ENCODE measurements at regions not wholly inside any gene's neighbourhood (a gene's known extent, or its start where the extent isn't known, plus 50 kb on each side); places are given as distances from the start of the nearest gene placed in this dataset.

DNA sequence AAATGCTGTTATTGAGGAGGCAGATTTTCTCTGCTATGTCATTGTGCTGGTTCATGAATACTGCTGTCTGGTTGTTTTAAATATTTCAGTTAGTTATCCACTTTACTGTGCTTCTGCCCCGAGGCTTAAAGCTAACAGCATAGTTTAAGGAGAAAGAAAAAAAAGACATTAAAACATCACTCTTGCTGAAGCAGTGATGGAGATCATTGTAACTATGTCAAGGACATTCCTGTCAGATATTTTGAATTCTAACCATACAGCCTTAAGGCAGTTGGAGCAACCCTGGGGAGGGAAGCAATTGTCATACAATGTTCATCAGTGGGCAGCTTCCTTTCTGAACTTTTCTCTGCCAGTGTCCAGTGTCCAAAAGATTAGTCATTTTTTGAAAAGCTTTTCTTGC, 199.0 kb upstream of the DDX53 start:
- no CpG with 5 or more reads among the region's 1 CpG for WGBS, 2 donors (ENCODE audit: extremely low coverage in 2 of 2, insufficient read length in 2 of 2, insufficient replicate concordance in 1 of 2)
- Histone ChIP-seq H3K4me2 (ENCODE audit: insufficient read depth, low read length, poor library complexity, severe bottlenecking) (no peak overlapping the region), H3K9me3 (replicated peaks in 1 of 2; ENCODE audit: control insufficient read depth in 2 of 2, insufficient read depth in 1 of 2, low read depth in 1 of 2, low read length in 2 of 2) (no peaks in the 10 kb centered on the region), H2BK15ac (ENCODE audit: low read length) (no peak overlapping the region), H3K4me3 (ENCODE audit: low read length in 2 of 2) (no peak overlapping the region), H3K9ac (ENCODE audit: low read depth, low read length, poor library complexity) (no peak overlapping the region), H2BK120ac (ENCODE audit: low read depth, low read length) (no peak overlapping the region), H3K4me1 (ENCODE audit: control insufficient read depth in 2 of 2, insufficient read depth in 1 of 2, low read depth in 1 of 2, low read length in 2 of 2) (no peaks in the 10 kb centered on the region), H3K4ac (ENCODE audit: low read length) (no peak overlapping the region), H2BK5ac (ENCODE audit: low read length) (no peak overlapping the region), H2AK5ac (ENCODE audit: low read depth, low read length) (no peak overlapping the region), H3K27me3 (ENCODE audit: control insufficient read depth in 3 of 3, insufficient read depth in 3 of 3, low read depth in 1 of 3, low read length in 3 of 3) (no peaks in the 10 kb centered on the region), H3K79me1 (ENCODE audit: low read depth, low read length) (no peaks in the 10 kb centered on the region), H2AFZ (ENCODE audit: low read length) (no peak overlapping the region), H3K36me3 (replicated peaks in 1 of 2; ENCODE audit: control insufficient read depth in 2 of 2, insufficient read depth in 2 of 2, low read length in 2 of 2) (no peaks in the 10 kb centered on the region), H3K23ac (ENCODE audit: low read depth, low read length, poor library complexity) (no peak overlapping the region), H3K14ac (ENCODE audit: low read length) (no peak overlapping the region), H4K91ac (ENCODE audit: low read depth, low read length, poor library complexity) (no peak overlapping the region), H3K18ac (ENCODE audit: low read length) (no peak overlapping the region), H3K27ac (replicated peaks; ENCODE audit: low read length) (no peak overlapping the region), H4K8ac (ENCODE audit: low read depth, low read length) (no peak overlapping the region), H2BK12ac (ENCODE audit: low read length) (no peak overlapping the region)
- DNase-seq (ENCODE audit: low spot score): no peak

DNA sequence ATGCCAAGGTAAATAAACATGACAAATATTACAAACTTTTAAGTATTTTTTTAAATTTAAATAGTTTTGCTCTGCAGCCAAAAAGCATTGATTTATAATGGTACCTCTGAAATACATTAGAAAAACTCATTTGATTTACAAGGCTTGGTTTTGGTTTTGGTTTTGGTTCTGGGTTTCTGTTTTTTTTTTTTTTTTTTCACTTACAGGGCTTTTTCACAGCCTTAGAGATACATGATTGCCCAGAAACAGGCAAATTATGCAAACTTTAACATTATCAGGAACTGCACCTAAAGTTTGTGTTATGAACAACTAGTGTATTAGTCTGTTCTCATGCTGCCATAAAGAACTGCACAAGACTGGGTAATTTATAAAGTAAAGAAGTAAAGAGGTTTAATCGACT, 196.4 kb upstream of the DDX53 start:
- H4K8ac ChIP-seq (ENCODE audit: low read depth, low read length): no peak overlapping the region
- no peak overlapping the region for H3K14ac ChIP-seq (ENCODE audit: low read length)
- H3K23ac ChIP-seq (ENCODE audit: low read depth, low read length, poor library complexity): no peak overlapping the region
- H3K18ac ChIP-seq (ENCODE audit: low read length): no peak overlapping the region
- no peaks in the 10 kb centered on the region for H3K79me1 ChIP-seq (ENCODE audit: low read depth, low read length)
- H3K4me3 ChIP-seq (ENCODE audit: low read length in 2 of 2): no peak overlapping the region
- no peak overlapping the region for H4K91ac ChIP-seq (ENCODE audit: low read depth, low read length, poor library complexity)
- H2AK5ac ChIP-seq (ENCODE audit: low read depth, low read length): no peak overlapping the region
- H2BK5ac ChIP-seq (ENCODE audit: low read length): no peak overlapping the region
- no peaks in the 10 kb centered on the region for H3K4me1 ChIP-seq (ENCODE audit: control insufficient read depth in 2 of 2, insufficient read depth in 1 of 2, low read depth in 1 of 2, low read length in 2 of 2)
- no peaks in the 10 kb centered on the region for H3K9me3 ChIP-seq (replicated peaks in 1 of 2; ENCODE audit: control insufficient read depth in 2 of 2, insufficient read depth in 1 of 2, low read depth in 1 of 2, low read length in 2 of 2)
- no CpG with 5 or more reads among the region's 1 CpG for WGBS, 2 donors (ENCODE audit: extremely low coverage in 2 of 2, insufficient read length in 2 of 2, insufficient replicate concordance in 1 of 2)
- no peak for DNase-seq (ENCODE audit: low spot score)
- H2BK12ac ChIP-seq (ENCODE audit: low read length): no peak overlapping the region
- H3K4me2 ChIP-seq (ENCODE audit: insufficient read depth, low read length, poor library complexity, severe bottlenecking): no peak overlapping the region
- no peak overlapping the region for H2BK120ac ChIP-seq (ENCODE audit: low read depth, low read length)
- no peak overlapping the region for H2BK15ac ChIP-seq (ENCODE audit: low read length)
- H3K27me3 ChIP-seq (ENCODE audit: control insufficient read depth in 3 of 3, insufficient read depth in 3 of 3, low read depth in 1 of 3, low read length in 3 of 3): no peaks in the 10 kb centered on the region
- H3K27ac ChIP-seq (replicated peaks; ENCODE audit: low read length): no peak overlapping the region
- H3K9ac ChIP-seq (ENCODE audit: low read depth, low read length, poor library complexity): no peak overlapping the region
- no peaks in the 10 kb centered on the region for H3K36me3 ChIP-seq (replicated peaks in 1 of 2; ENCODE audit: control insufficient read depth in 2 of 2, insufficient read depth in 2 of 2, low read length in 2 of 2)
- H3K4ac ChIP-seq (ENCODE audit: low read length): no peak overlapping the region
- H2AFZ ChIP-seq (ENCODE audit: low read length): no peak overlapping the region

DNA sequence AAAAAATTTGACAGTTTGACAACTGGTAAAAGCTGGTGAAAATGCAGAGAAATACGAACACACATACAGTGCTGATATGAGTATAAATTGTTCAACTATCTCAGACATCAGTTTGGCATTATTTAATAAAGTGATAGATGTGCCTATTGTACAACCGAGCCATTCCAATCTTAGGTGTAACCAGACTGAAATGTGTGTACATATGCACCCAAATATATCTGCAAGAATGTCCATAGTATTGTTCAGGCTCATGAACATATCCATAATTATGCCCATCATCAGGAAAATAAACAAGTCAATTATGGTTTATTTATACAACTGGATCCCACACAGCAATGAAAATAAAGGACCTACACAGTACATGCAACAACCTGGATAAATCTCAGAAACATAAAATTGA, 188.9 kb upstream of the DDX53 start:
- no peak overlapping the region for H2BK5ac ChIP-seq (ENCODE audit: low read length)
- H2BK120ac ChIP-seq (ENCODE audit: low read depth, low read length): no peak overlapping the region
- H3K14ac ChIP-seq (ENCODE audit: low read length): no peak overlapping the region
- no peak overlapping the region for H2AK5ac ChIP-seq (ENCODE audit: low read depth, low read length)
- no peak overlapping the region for H3K4me3 ChIP-seq (ENCODE audit: low read length in 2 of 2)
- no peak overlapping the region for H3K4ac ChIP-seq (ENCODE audit: low read length)
- no peak overlapping the region for H3K9ac ChIP-seq (ENCODE audit: low read depth, low read length, poor library complexity)
- H3K9me3 ChIP-seq (replicated peaks in 1 of 2; ENCODE audit: control insufficient read depth in 2 of 2, insufficient read depth in 1 of 2, low read depth in 1 of 2, low read length in 2 of 2): no peaks in the 10 kb centered on the region
- no peak overlapping the region for H4K91ac ChIP-seq (ENCODE audit: low read depth, low read length, poor library complexity)
- DNase-seq (ENCODE audit: low spot score): no peak
- no peak overlapping the region for H2BK12ac ChIP-seq (ENCODE audit: low read length)
- no peaks in the 10 kb centered on the region for H3K27me3 ChIP-seq (ENCODE audit: control insufficient read depth in 3 of 3, insufficient read depth in 3 of 3, low read depth in 1 of 3, low read length in 3 of 3)
- no peak overlapping the region for H3K18ac ChIP-seq (ENCODE audit: low read length)
- H3K4me2 ChIP-seq (ENCODE audit: insufficient read depth, low read length, poor library complexity, severe bottlenecking): no peak overlapping the region
- WGBS, 2 donors (ENCODE audit: extremely low coverage in 2 of 2, insufficient read length in 2 of 2, insufficient replicate concordance in 1 of 2): no CpG with 5 or more reads among the region's 2 CpGs
- no peaks in the 10 kb centered on the region for H3K79me1 ChIP-seq (ENCODE audit: low read depth, low read length)
- H3K4me1 ChIP-seq (ENCODE audit: control insufficient read depth in 2 of 2, insufficient read depth in 1 of 2, low read depth in 1 of 2, low read length in 2 of 2): no peaks in the 10 kb centered on the region
- H3K36me3 ChIP-seq (replicated peaks in 1 of 2; ENCODE audit: control insufficient read depth in 2 of 2, insufficient read depth in 2 of 2, low read length in 2 of 2): no peaks in the 10 kb centered on the region
- no peak overlapping the region for H4K8ac ChIP-seq (ENCODE audit: low read depth, low read length)
- no peak overlapping the region for H2BK15ac ChIP-seq (ENCODE audit: low read length)
- no peak overlapping the region for H2AFZ ChIP-seq (ENCODE audit: low read length)
- no peak overlapping the region for H3K27ac ChIP-seq (replicated peaks; ENCODE audit: low read length)
- no peak overlapping the region for H3K23ac ChIP-seq (ENCODE audit: low read depth, low read length, poor library complexity)

DNA sequence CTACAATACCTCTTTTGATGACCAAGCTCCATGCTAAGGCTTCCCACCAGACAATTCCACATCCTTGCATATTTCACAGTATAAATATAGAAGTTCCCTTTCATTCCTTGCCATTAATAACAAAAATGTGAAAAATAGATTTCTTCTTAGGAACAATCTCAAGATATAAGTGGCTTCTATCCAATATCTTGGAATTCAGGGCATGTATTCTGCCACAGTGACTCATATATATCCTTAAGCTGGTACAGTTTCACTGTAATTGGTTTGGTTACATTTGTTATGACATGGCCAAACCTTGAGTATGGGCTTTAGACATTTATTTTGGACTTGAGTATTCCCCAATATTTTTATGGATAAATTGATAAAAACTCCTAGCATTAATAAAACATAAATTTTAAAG, 181.7 kb upstream of the DDX53 start:
- H3K9me3 ChIP-seq (replicated peaks in 1 of 2; ENCODE audit: control insufficient read depth in 2 of 2, insufficient read depth in 1 of 2, low read depth in 1 of 2, low read length in 2 of 2): no peaks in the 10 kb centered on the region
- H3K4me1 ChIP-seq (ENCODE audit: control insufficient read depth in 2 of 2, insufficient read depth in 1 of 2, low read depth in 1 of 2, low read length in 2 of 2): no peaks in the 10 kb centered on the region
- no peak overlapping the region for H2BK12ac ChIP-seq (ENCODE audit: low read length)
- H2BK120ac ChIP-seq (ENCODE audit: low read depth, low read length): no peak overlapping the region
- no peak overlapping the region for H4K8ac ChIP-seq (ENCODE audit: low read depth, low read length)
- no peak overlapping the region for H3K9ac ChIP-seq (ENCODE audit: low read depth, low read length, poor library complexity)
- H3K4me3 ChIP-seq (ENCODE audit: low read length in 2 of 2): no peak overlapping the region
- no peak overlapping the region for H3K18ac ChIP-seq (ENCODE audit: low read length)
- H3K14ac ChIP-seq (ENCODE audit: low read length): no peak overlapping the region
- H2BK15ac ChIP-seq (ENCODE audit: low read length): no peak overlapping the region
- H3K27me3 ChIP-seq (ENCODE audit: control insufficient read depth in 3 of 3, insufficient read depth in 3 of 3, low read depth in 1 of 3, low read length in 3 of 3): no peaks in the 10 kb centered on the region
- DNase-seq (ENCODE audit: low spot score): no peak
- H2AFZ ChIP-seq (ENCODE audit: low read length): no peak overlapping the region
- H3K4me2 ChIP-seq (ENCODE audit: insufficient read depth, low read length, poor library complexity, severe bottlenecking): no peak overlapping the region
- no peaks in the 10 kb centered on the region for H3K36me3 ChIP-seq (replicated peaks in 1 of 2; ENCODE audit: control insufficient read depth in 2 of 2, insufficient read depth in 2 of 2, low read length in 2 of 2)
- H3K27ac ChIP-seq (replicated peaks; ENCODE audit: low read length): no peak overlapping the region
- H4K91ac ChIP-seq (ENCODE audit: low read depth, low read length, poor library complexity): no peak overlapping the region
- no peak overlapping the region for H2AK5ac ChIP-seq (ENCODE audit: low read depth, low read length)
- no peak overlapping the region for H3K4ac ChIP-seq (ENCODE audit: low read length)
- no peaks in the 10 kb centered on the region for H3K79me1 ChIP-seq (ENCODE audit: low read depth, low read length)
- no peak overlapping the region for H2BK5ac ChIP-seq (ENCODE audit: low read length)
- no peak overlapping the region for H3K23ac ChIP-seq (ENCODE audit: low read depth, low read length, poor library complexity)

Data from neuronal stem cell (in vitro differentiated cells).